ENCODE measurements at regions not wholly inside any gene's neighbourhood (a gene's known extent, or its start where the extent isn't known, plus 50 kb on each side); places are given as distances from the start of the nearest gene placed in this dataset.

- no peak for TF ChIP-seq JUND (IDR thresholded peaks at IDR 0.05)
- no peak for TF ChIP-seq CTCF (IDR thresholded peaks at IDR 0.05)
- TF ChIP-seq EZH2phosphoT487 (IDR thresholded peaks at IDR 0.05; ENCODE audit: borderline replicate concordance, low read depth) = no peak
- no peak for TF ChIP-seq TAF1 (IDR thresholded peaks at IDR 0.05; ENCODE audit: borderline replicate concordance, low read depth, low read length)
- TF ChIP-seq YY1 (IDR thresholded peaks at IDR 0.05; ENCODE audit: low read depth) = no peak
- TF ChIP-seq, protein P1, sequence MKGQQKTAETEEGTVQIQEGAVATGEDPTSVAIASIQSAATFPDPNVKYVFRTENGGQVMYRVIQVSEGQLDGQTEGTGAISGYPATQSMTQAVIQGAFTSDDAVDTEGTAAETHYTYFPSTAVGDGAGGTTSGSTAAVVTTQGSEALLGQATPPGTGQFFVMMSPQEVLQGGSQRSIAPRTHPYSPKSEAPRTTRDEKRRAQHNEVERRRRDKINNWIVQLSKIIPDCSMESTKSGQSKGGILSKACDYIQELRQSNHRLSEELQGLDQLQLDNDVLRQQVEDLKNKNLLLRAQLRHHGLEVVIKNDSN (IDR thresholded peaks at IDR 0.05; ENCODE audit: borderline replicate concordance, low read depth) = no peak
- TF ChIP-seq RAD21 (IDR thresholded peaks at IDR 0.05; ENCODE audit: low read length) = no peak
- TF ChIP-seq, protein P2, sequence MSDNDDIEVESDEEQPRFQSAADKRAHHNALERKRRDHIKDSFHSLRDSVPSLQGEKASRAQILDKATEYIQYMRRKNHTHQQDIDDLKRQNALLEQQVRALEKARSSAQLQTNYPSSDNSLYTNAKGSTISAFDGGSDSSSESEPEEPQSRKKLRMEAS (IDR thresholded peaks at IDR 0.05; ENCODE audit: low read depth) = no peak
- no peak for TF ChIP-seq MXI1 (IDR thresholded peaks at IDR 0.05; ENCODE audit: low read depth, low read length)
- TF ChIP-seq ZBTB33 (IDR thresholded peaks at IDR 0.05; ENCODE audit: borderline replicate concordance, low read depth) = no peak
- no peak for TF ChIP-seq RXRA (IDR thresholded peaks at IDR 0.05; ENCODE audit: borderline replicate concordance, low read depth)
- TF ChIP-seq POLR2AphosphoS5 (IDR thresholded peaks at IDR 0.05; ENCODE audit: low read depth, low read length) = no peak
- TF ChIP-seq USF2 (IDR thresholded peaks at IDR 0.05; ENCODE audit: borderline replicate concordance, low read depth, low read length) = no peak
Observed at GRCh38 chr12:94707036-94707435, 56.7 kb upstream of the TMCC3 start.

Measured in SK-N-SH (cell line).